Ascending aorta (tissue), 2 donors: ENCODE measurements at regions not wholly inside any gene's neighbourhood (a gene's known extent, or its start where the extent isn't known, plus 50 kb on each side); places are given as distances from the start of the nearest gene placed in this dataset.

Experiments
- DNase-seq, 2 donors: peaks; one replicate each; pipeline ENCODE4 v3.0.0-alpha.2; 2019; ENCODE audit warnings: low spot score in 2 of 2
- H3K27ac ChIP-seq, 2 donors: fragments of 200-600 bp; sonication (generic); one replicate each; pipeline ENCODE4 v1.5.1; 2016 to 2017; ENCODE audit warnings: mild to moderate bottlenecking in 1 of 2
- H3K27me3 ChIP-seq: fragments of 200-600 bp; sonication (generic); one replicate; pipeline ENCODE4 v1.5.1; 2017
- H3K36me3 ChIP-seq, 2 donors: fragments of 200-600 bp; sonication (generic); one replicate each; pipeline ENCODE4 v1.5.1; 2016
- H3K4me1 ChIP-seq, 2 donors: fragments of 200-600 bp; sonication (generic); one replicate each; pipeline ENCODE4 v1.5.1; 2016 to 2017; ENCODE audit warnings: mild to moderate bottlenecking in 1 of 2
- H3K4me3 ChIP-seq, 2 donors: fragments of 200-600 bp; sonication (generic); one replicate each; pipeline ENCODE4 v1.5.1; 2016 to 2017; ENCODE audit warnings: mild to moderate bottlenecking in 1 of 2
- H3K9me3 ChIP-seq, 2 donors: fragments of 200-600 bp; sonication (generic); one replicate each; pipeline ENCODE4 v1.5.1; 2016
- CTCF ChIP-seq, 3 experiments: fragments of 200-600 bp in 2 of 3; fragments of 450-650 bp in 1 of 3; sonication (generic) in 2 of 3; IDR thresholded peaks; one replicate each; pipeline ENCODE4 v1.5.1; 2016 to 2019; ENCODE audit warnings: antibody characterized with exemption in 3 of 3, mild to moderate bottlenecking in 1 of 3, moderate library complexity in 1 of 3
- intact Hi-C: fragments of 100-400 bp; cut with DNase I; formaldehyde crosslinking; loops from one replicate; pipeline ENCODE4 v1.15.1; 2023

- H3K27ac ChIP-seq, result no peak overlapping the region
- H3K9me3 ChIP-seq, result no peaks in the 10 kb centered on the region
- no peaks in the 10 kb centered on the region for H3K27me3 ChIP-seq
- H3K4me3 ChIP-seq, result no peak overlapping the region
- intact Hi-C loops, result no loop called here
- DNase-seq, result no peak
- H3K4me1 ChIP-seq, result peaks cover 0 to 2% of the 10 kb centered on the region in 2 donors
- TF ChIP-seq CTCF (IDR thresholded peaks at IDR 0.05), result no peak
- H3K36me3 ChIP-seq, result no peaks in the 10 kb centered on the region
Observed at GRCh38 chr9:13990331-13990730, 323.6 kb downstream of the NFIB start.

- H3K4me3 ChIP-seq, result no peak overlapping the region
- no peaks in the 10 kb centered on the region for H3K36me3 ChIP-seq
- intact Hi-C loops, result no loop called here
- no peak overlapping the region for H3K27ac ChIP-seq
- H3K27me3 ChIP-seq, result no peaks in the 10 kb centered on the region
- no peak for TF ChIP-seq CTCF (IDR thresholded peaks at IDR 0.05)
- no peak for DNase-seq
- no peaks in the 10 kb centered on the region for H3K4me1 ChIP-seq
- H3K9me3 ChIP-seq, result no peaks in the 10 kb centered on the region
Observed at GRCh38 chr9:13988944-13989343, 325.0 kb downstream of the NFIB start.

DNA sequence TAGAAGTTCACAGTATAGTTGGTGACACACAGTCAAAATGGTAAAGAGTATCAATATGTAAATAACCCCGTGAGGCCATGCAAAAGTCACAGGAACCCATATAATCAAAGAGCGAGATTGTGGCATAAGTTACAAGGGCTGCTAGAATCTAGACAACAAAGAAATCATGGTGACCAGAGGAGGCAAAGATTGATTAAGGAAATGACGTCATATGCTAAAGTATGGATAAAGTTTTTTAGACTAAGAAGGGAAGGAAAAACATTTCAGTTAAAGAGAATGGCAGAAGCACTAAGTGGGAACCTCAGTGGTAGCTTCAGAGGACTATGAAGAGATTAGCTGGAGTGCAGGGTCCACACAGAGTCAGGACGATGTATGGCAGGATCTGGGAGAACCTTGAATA, 330.3 kb downstream of the NFIB start:
- Histone ChIP-seq H3K27me3 (no peaks in the 10 kb centered on the region), H3K36me3 (no peaks in the 10 kb centered on the region), H3K27ac (no peak overlapping the region), H3K9me3 (no peaks in the 10 kb centered on the region), H3K4me3 (no peak overlapping the region), H3K4me1 (no peaks in the 10 kb centered on the region)
- intact Hi-C loops, result no loop called here
- DNase-seq, result no peak
- no peak for TF ChIP-seq CTCF (IDR thresholded peaks at IDR 0.05)

DNA sequence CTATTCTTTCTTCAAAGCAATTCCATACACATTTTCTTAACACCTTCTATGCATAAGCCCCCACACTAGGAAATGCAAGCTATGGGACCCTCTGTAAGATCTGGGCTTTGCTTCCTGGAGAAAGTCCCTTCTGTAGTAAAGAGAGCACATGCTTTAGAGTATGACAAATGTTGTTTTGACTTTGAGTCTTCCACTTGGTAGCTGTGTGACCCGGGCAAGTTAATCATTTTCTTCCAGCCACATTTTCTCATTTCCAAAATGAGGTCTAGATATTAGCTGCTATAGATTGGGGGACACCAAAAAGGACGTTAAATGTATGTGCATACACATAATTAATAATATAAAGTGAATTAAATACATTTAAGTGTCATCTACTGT, 334.0 kb downstream of the NFIB start:
- H3K27ac ChIP-seq, result no peak overlapping the region
- H3K27me3 ChIP-seq, result no peaks in the 10 kb centered on the region
- no peaks in the 10 kb centered on the region for H3K36me3 ChIP-seq
- intact Hi-C loops, result no loop called here
- TF ChIP-seq CTCF (IDR thresholded peaks at IDR 0.05), result no peak
- DNase-seq, result no peak
- H3K4me1 ChIP-seq, result no peaks in the 10 kb centered on the region
- H3K4me3 ChIP-seq, result no peak overlapping the region
- H3K9me3 ChIP-seq, result no peaks in the 10 kb centered on the region

GRCh38 chr9:13975611-13976290, 338.2 kb downstream of the NFIB start:
- DNase-seq, result no peak
- no peaks in the 10 kb centered on the region for H3K36me3 ChIP-seq
- intact Hi-C loops, result no loop called here
- H3K27ac ChIP-seq, result no peak overlapping the region
- H3K4me1 ChIP-seq, result no peaks in the 10 kb centered on the region
- H3K4me3 ChIP-seq, result no peak overlapping the region
- H3K27me3 ChIP-seq, result no peaks in the 10 kb centered on the region
- no peak for TF ChIP-seq CTCF (IDR thresholded peaks at IDR 0.05)
- no peaks in the 10 kb centered on the region for H3K9me3 ChIP-seq

- DNase-seq, result no peak
- Histone ChIP-seq H3K27ac (no peak overlapping the region), H3K4me3 (no peak overlapping the region), H3K4me1 (no peaks in the 10 kb centered on the region), H3K36me3 (no peaks in the 10 kb centered on the region), H3K27me3 (no peaks in the 10 kb centered on the region), H3K9me3 (no peaks in the 10 kb centered on the region)
- intact Hi-C loops, result no loop called here
- TF ChIP-seq CTCF (IDR thresholded peaks at IDR 0.05), result no peak
Observed at GRCh38 chr9:13974891-13975290, 339.1 kb downstream of the NFIB start.
